GM21619 (cell line): ENCODE measurements at regions not wholly inside any gene's neighbourhood (a gene's known extent, or its start where the extent isn't known, plus 50 kb on each side); places are given as distances from the start of the nearest gene placed in this dataset.

Source experiments
- ATAC-seq: cut with Tn5 transposase; IDR thresholded peaks from one replicate; pipeline ENCODE4 v1.9.1; 2021; ENCODE audit not compliant: unreplicated experiment

DNA sequence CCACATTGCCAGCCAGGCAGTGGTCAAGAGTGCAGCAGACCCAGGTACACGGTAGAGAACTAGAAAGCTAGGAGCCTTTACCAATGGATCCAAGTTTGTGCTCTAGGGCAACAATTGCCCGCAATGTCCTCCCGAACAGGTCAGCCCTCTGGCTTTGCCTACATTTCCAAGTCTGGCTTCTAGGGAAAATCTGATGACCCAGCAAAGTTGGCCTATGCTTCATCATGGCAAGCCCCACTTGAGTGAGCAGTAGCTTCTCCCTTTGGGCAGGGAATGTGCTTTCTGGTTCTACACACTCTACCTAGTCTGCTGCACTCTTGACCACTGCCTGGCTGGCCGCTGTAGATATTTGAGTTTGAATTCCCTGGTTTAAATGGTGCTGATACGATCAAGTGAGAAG, 361.6 kb upstream of the NR2F2 start:
- no peak for ATAC-seq

GRCh38 chr15:95970326-95970725, 360.2 kb upstream of the NR2F2 start:
- ATAC-seq: no peak

DNA sequence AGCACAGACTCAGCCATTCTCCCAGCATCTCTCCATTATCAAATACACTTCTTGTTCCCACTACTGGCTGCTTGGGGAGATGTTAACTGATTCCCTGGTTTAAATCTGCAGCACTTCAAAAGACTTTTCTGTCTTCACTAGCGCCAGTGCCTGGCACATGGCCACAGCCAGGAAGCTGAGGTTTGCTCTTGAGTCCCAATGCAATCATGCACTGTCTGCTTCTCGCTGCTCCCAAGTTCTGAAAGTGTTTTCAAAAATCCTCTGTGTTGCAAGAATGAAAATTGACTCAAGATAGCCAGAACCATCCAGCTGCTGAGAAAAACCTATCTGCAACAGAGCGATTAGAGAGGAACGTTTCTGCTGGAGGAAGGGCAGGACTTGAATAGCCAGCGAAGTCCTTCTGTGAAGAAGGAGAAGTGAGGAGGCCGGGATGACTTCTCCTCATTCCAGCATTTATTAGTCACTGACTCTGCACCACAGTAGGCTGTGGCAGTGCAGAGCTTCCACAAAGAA, 358.4 kb upstream of the NR2F2 start:
- ATAC-seq: no peak

GRCh38 chr15:95972812-95973211, 357.7 kb upstream of the NR2F2 start:
- ATAC-seq: no peak

DNA sequence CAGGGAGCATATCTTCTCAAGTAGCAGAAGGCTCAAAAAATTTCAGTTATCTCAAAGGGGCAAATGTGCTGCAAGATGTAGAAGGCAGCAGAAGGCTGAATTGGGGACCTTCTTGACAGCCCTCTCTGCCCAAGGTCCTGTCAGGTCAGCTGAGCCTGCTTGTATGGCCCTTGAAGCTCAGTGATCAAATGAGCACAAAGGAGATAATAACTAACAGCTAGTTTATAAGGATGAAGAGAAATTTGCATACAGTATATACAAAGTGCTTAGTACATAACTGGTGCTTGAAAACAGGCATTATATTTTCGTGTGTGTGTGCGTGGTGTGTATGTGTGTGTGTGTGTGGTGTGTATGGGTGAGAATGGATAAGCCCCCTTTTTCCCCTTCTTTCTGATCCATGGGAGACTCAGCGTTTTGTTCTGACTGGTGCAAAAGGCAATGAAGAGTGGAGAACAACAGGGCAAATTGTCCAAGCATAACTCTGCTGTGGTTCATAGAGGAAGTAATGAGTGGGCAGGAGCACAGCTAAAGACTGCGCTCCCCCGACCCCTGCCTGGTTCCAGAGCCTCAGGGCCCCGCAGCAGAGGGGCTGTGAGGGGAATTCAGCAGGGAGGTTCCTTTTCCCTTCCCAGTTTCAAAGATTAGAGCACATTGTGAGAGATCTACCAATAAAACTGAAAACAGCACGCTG, 356.8 kb upstream of the NR2F2 start:
- peak; percentile 54 for ATAC-seq

- peak; percentile 76 for ATAC-seq
Measured at GRCh38 chr15:95975212-95975611, 355.3 kb upstream of the NR2F2 start.

DNA sequence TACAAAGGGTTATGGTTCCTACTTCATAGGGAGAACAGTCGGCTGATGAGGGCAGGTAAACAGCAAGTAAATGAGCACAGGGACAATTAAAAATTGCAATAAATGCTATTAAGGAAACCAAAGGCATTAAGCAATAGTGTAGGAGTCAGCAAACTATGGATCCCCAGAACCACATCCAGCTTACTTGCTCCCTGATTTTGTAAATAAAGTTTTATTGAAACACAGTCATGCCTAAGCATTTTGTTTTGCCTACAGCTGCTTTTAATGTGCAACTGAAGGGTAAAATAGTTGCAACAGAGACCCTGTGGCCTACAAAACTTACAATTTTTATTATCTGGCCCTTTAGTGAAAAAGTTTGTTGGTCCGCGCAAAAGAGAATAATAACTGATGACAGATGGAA, 351.2 kb upstream of the NR2F2 start:
- ATAC-seq: no peak

GRCh38 chr15:95981209-95981608, 349.3 kb upstream of the NR2F2 start:
- ATAC-seq: no peak

- ATAC-seq: no peak
Measured at GRCh38 chr15:95987299-95987698, 343.2 kb upstream of the NR2F2 start.

GRCh38 chr15:95987886-95988573, 342.5 kb upstream of the NR2F2 start:
- ATAC-seq: no peak

DNA sequence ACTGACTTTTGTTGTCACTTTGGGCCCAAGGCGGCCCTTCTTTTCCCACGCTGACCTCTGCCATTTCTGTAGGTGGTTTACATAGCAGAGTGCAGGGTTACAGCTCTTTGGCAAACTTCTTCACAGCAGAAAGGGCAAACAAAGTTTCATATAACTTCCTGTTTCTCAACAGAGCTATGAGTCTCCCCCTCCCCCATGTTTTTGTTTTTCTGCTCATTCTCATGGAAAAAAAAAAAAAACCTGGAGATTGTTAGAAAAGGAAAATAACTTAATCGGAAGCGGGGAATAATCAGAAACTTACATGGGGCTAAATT, 342.0 kb upstream of the NR2F2 start:
- ATAC-seq: no peak

- no peak for ATAC-seq
Measured at GRCh38 chr15:95989392-95989791, 341.1 kb upstream of the NR2F2 start.

DNA sequence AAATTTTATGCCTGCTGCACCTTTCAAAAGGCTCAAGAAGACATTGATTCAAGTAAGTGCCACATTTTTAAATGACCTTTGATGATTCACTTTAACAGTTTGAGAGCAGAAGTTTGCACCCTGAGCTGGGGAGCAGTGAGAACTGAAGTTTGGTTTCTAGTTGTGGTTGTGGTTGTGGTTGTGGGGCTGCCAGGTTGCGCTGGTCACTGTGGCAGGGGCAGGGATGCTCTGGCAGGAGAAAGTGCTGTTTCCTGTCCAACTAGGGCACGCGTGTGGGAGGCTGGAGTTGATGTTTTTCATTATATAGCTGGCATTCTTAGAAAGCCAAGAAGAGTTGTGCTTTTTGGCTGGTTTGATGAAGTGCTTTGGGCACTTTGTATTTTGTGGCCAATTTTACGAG, 339.7 kb upstream of the NR2F2 start:
- no peak for ATAC-seq

GRCh38 chr15:95994418-95994817, 336.1 kb upstream of the NR2F2 start:
- no peak for ATAC-seq

GRCh38 chr15:95995375-95996168, 334.9 kb upstream of the NR2F2 start:
- ATAC-seq: no peak

DNA sequence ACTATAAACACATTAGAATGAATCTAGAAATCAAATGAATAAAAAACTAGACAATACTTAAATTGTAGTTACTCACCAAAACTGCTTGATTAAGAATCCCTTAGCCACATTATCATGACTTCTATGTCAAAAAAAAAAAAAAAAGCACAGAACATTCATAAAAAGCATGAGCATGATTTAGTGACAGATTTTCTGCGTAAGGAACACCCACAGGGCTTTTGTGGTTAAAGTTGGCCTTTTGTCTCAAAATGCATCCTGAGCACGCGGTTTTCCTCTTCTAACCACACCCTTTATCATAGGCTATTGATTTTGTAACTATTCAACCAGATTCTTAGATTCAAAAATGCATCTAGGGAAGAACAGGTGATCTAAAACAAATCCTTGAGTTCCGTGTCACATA, 334.0 kb upstream of the NR2F2 start:
- ATAC-seq: peak; percentile 56

- no peak for ATAC-seq
Measured at GRCh38 chr15:95998935-95999334, 331.6 kb upstream of the NR2F2 start.

- ATAC-seq: no peak
Measured at GRCh38 chr15:96002890-96003859, 327.3 kb upstream of the NR2F2 start.

DNA sequence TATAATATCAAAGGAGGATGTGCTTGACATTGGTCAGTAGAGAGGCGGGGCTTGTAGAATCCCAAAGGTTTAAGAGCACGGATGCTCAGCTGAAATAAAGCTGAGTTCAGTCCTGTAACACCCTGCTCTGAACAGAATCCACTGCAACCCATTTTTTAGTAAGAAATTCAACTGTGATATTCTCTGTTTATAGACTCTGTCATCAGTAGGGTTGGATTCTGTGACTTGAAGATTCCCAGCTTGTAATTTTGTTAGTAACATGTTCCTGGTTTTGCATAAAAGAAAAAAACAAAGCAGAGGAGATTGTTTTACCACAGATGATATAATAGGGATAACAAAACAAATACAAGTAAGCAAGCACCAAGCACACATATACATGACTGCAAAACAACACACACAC, 324.6 kb upstream of the NR2F2 start:
- no peak for ATAC-seq

DNA sequence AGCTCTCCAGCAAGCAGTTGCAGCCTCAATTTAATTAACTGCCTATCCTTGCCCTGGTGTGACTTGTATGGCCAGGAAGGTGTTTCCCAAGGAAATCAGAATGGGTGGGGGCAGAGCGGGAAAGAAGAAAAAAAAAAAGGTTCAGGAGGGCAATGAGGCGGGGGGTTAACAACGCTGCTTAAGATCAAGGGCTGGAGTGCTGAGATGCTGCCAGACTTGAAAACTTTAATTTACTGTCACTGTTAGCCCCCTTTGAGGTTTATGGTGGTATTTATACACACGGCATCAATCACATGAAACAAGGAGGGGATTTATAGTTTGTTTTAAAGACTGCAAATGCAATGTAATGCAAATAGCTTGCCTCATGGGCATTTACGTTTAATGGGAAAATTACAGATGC, 319.4 kb upstream of the NR2F2 start:
- no peak for ATAC-seq

DNA sequence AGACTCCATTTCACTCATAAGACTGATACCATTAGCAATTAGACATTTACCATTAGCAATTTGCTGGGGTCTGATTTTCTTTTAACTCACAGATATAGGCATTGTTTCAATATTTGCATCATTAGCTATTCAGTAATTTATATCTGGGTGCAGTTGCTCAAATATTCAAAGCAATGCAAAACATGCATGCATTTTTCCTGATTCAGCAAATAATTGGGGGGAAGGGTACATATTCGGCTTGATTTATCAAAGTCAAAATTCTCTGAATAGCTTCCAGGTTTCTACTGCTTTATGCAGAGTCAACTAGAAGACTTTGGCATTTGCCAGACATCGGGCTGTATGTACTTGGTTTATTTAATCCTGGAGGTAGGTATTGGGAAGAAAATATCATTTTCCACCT, 315.6 kb upstream of the NR2F2 start:
- ATAC-seq: no peak
